CD4-positive, CD25-positive, alpha-beta regulatory T cell (primary cell): ENCODE measurements at regions not wholly inside any gene's neighbourhood (a gene's known extent, or its start where the extent isn't known, plus 50 kb on each side); places are given as distances from the start of the nearest gene placed in this dataset.

Experiments used
- ATAC-seq, 2 donors: fragments of 150-1000 bp; cut with Tn5 transposase; one replicate each; pipeline ENCODE4 v1.10.0; 2021; ENCODE audit warnings: low read depth in 2 of 2, moderate number of reproducible peaks in 2 of 2, moderate library complexity in 1 of 2
- DNase-seq, 3 donors: peaks; one replicate each; pipeline versions ENCODE4 v3.0.0 to v3.0.0-alpha.2; 2012 to 2022; ENCODE audit warnings: mixed read lengths in 1 of 3
- H3K27ac ChIP-seq: one replicate; pipeline ENCODE4 v1.7.0; 2013; ENCODE audit warnings: mild to moderate bottlenecking, low read length; ENCODE audit not compliant: insufficient read depth, poor library complexity, severe bottlenecking
- H3K27me3 ChIP-seq: one replicate; pipeline ENCODE4 v1.7.0; 2013; ENCODE audit warnings: low read length; ENCODE audit not compliant: control insufficient read depth, insufficient read depth
- H3K36me3 ChIP-seq: one replicate; pipeline ENCODE4 v1.7.0; 2013; ENCODE audit warnings: mild to moderate bottlenecking, low read length, moderate library complexity; ENCODE audit not compliant: control insufficient read depth, insufficient read depth
- H3K4me1 ChIP-seq: 2 replicates; pipeline ENCODE4 v1.7.0; 2013; ENCODE audit warnings: mild to moderate bottlenecking, low read length; ENCODE audit not compliant: insufficient read depth, control insufficient read depth, poor library complexity, severe bottlenecking
- H3K4me3 ChIP-seq: one replicate; pipeline ENCODE4 v1.7.0; 2013; ENCODE audit warnings: low read depth, mild to moderate bottlenecking, low read length, moderate library complexity
- H3K9me3 ChIP-seq, 2 experiments: 1 replicate in 1 of 2; 2 replicates in 1 of 2; pipeline ENCODE4 v1.7.0; 2013; ENCODE audit warnings: low read length in 2 of 2, mild to moderate bottlenecking in 1 of 2, moderate library complexity in 1 of 2; ENCODE audit not compliant: control insufficient read depth in 2 of 2
- H3K27ac Mint-ChIP-seq, 3 donors: one replicate each; pipeline ENCODE4 v1.8.0; 2020 to 2022; ENCODE audit warnings: mild to moderate bottlenecking in 3 of 3, mixed read lengths in 3 of 3, moderate library complexity in 2 of 3
- H3K27me3 Mint-ChIP-seq: one replicate; pipeline ENCODE4 v1.8.0; 2022; ENCODE audit warnings: mild to moderate bottlenecking, mixed read lengths
- H3K36me3 Mint-ChIP-seq: one replicate; pipeline ENCODE4 v1.8.0; 2020; ENCODE audit warnings: mixed read lengths
- H3K4me1 Mint-ChIP-seq, 4 donors: one replicate each; pipeline ENCODE4 v1.8.0; 2020 to 2022; ENCODE audit warnings: mixed read lengths in 4 of 4, mild to moderate bottlenecking in 1 of 4
- H3K4me3 Mint-ChIP-seq, 4 donors: one replicate each; pipeline ENCODE4 v1.8.0; 2020 to 2022; ENCODE audit warnings: mild to moderate bottlenecking in 4 of 4, mixed read lengths in 4 of 4, moderate library complexity in 3 of 4
- H3K9me3 Mint-ChIP-seq, 7 donors: one replicate each; pipeline ENCODE4 v1.8.0; 2020 to 2022; ENCODE audit warnings: mixed read lengths in 7 of 7, mild to moderate bottlenecking in 3 of 7, moderate library complexity in 2 of 7

DNA sequence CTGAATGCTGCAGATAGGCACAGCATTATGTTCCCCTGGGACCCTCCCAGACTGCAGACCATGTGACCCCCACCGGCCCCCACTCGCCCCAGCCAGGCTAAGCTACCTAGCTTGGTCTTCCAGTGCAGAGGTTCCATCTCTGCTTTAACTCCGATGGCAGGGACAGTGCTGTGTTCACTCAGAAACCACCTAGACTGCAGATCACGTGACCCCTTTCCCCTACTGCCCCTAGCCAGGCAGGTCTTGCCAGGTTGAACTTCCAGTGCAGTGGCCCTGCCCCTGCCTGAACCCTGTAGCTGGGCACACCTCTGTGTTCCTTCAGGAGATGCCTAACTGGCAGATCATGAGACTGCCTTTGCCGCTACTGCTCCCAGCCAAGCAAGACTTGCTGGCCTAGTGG, 1116.2 kb downstream of the FLRT2 start:
- H3K27me3 Mint-ChIP-seq, result no peaks in the 10 kb centered on the region
- Histone ChIP-seq H3K36me3 (no peaks in the 10 kb centered on the region), H3K4me1 (no peaks in the 10 kb centered on the region), H3K4me3 (no peak overlapping the region), H3K27me3 (no peaks in the 10 kb centered on the region), H3K9me3 (no peaks in the 10 kb centered on the region), H3K27ac (no peak overlapping the region)
- H3K9me3 Mint-ChIP-seq, result peaks cover 2 to 12% (median 8%) of the 10 kb centered on the region in 7 donors
- no peak overlapping the region for H3K27ac Mint-ChIP-seq
- H3K4me3 Mint-ChIP-seq, result no peak overlapping the region
- ATAC-seq, result no peak
- no peaks in the 10 kb centered on the region for H3K4me1 Mint-ChIP-seq
- no peak for DNase-seq
- no peaks in the 10 kb centered on the region for H3K36me3 Mint-ChIP-seq

DNA sequence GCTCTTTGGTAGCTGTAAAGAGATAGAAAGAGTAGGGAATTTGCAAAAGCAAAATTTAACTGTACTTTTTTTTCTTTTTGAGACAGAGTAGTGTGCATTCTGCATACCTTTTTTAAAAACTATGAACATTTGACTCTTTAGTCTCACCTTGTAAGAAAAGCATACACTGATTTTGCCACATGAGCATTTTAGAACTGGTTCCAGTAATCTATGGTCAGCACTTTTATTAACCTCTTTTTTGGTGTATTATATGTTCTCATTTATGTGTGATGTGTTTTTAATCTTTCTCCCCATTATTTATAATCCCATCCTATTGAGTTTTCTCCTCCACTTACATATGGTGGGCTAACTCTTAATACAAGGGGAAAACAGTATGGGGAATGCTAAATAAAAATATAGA, 1111.4 kb downstream of the FLRT2 start:
- Mint-ChIP-seq H3K9me3 (peaks cover 0 to 10% (median 3%) of the 10 kb centered on the region in 7 donors), H3K4me1 (no peaks in the 10 kb centered on the region), H3K4me3 (no peak overlapping the region), H3K27ac (no peak overlapping the region), H3K27me3 (no peaks in the 10 kb centered on the region), H3K36me3 (no peaks in the 10 kb centered on the region)
- Histone ChIP-seq H3K36me3 (no peaks in the 10 kb centered on the region), H3K27me3 (no peaks in the 10 kb centered on the region), H3K4me3 (no peak overlapping the region), H3K9me3 (no peaks in the 10 kb centered on the region), H3K4me1 (no peaks in the 10 kb centered on the region), H3K27ac (no peak overlapping the region)
- ATAC-seq (no peak), DNase-seq (no peak)

DNA sequence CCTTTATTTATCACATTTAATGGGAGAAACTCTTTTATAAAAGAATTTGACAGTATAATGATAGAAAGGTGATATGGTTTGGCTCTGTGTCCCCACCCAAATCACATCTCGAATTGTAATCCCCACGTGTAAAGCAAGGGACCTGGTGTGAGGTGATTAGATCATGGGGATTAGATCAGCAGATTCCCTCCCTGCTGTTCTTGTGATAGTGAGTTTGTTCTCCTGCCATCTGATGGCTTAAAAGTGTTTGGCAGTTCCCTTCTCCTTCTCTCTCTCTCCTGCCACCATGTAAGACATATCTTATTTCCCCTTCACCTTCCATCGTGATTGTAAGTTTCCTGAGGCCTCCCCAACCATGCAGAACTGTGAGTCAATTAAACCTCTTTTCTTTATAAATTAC, 1110.3 kb downstream of the FLRT2 start:
- Mint-ChIP-seq H3K4me1 (no peaks in the 10 kb centered on the region), H3K9me3 (peaks cover 0 to 13% (median 2%) of the 10 kb centered on the region in 7 donors), H3K4me3 (no peak overlapping the region), H3K27ac (no peak overlapping the region), H3K36me3 (no peaks in the 10 kb centered on the region), H3K27me3 (no peaks in the 10 kb centered on the region)
- Histone ChIP-seq H3K36me3 (no peaks in the 10 kb centered on the region), H3K4me1 (no peaks in the 10 kb centered on the region), H3K9me3 (no peaks in the 10 kb centered on the region), H3K27me3 (no peaks in the 10 kb centered on the region), H3K27ac (no peak overlapping the region), H3K4me3 (no peak overlapping the region)
- ATAC-seq, result no peak
- no peak for DNase-seq

DNA sequence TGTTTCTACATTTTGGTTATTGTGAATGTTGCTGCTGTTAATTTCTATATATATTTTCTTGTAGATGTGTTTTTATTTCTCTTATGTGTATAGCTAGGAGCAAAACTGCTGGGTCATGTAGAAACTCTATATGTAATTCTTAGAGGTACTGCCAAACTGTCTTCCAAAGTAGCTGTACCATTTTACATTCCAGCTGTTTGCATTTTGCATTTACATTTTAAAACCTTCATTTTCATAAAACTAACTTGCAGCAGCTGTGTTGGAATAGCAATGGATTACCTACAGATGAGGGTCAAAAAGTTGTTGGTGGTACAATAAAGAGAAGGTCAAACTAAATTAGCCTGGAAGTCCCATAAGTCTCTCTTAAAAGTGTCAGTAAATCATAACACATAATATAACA, 1109.7 kb downstream of the FLRT2 start:
- Mint-ChIP-seq H3K4me3 (no peak overlapping the region), H3K4me1 (no peaks in the 10 kb centered on the region), H3K27me3 (no peaks in the 10 kb centered on the region), H3K36me3 (no peaks in the 10 kb centered on the region), H3K9me3 (peaks cover 0 to 10% (median 1%) of the 10 kb centered on the region in 7 donors), H3K27ac (no peak overlapping the region)
- no peak overlapping the region for H3K27ac ChIP-seq
- H3K4me1 ChIP-seq, result no peaks in the 10 kb centered on the region
- H3K27me3 ChIP-seq, result no peaks in the 10 kb centered on the region
- H3K4me3 ChIP-seq, result no peak overlapping the region
- ATAC-seq (no peak), DNase-seq (no peak)
- H3K36me3 ChIP-seq, result no peaks in the 10 kb centered on the region
- H3K9me3 ChIP-seq, result no peaks in the 10 kb centered on the region

DNA sequence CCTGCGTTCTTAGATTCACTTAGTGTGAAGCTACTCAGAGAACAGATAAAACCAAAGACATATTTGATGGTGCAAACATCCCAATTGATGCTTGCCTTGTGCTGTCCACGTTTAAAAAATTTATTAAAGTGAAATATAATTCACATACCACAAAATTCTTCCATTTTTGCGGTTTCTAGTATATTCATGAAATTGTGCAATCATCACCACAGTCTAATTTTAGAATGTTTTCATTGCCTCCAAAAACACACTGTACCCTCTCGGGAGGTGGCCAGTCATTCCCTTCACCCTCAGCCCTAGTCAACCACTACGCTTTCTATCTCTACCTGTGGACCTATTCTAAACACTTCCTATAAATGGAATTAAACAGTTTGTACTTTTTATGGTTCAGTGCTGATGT, 1109.2 kb downstream of the FLRT2 start:
- H3K27me3 Mint-ChIP-seq, result no peaks in the 10 kb centered on the region
- no peaks in the 10 kb centered on the region for H3K9me3 ChIP-seq
- no peak overlapping the region for H3K4me3 ChIP-seq
- no peaks in the 10 kb centered on the region for H3K36me3 Mint-ChIP-seq
- no peaks in the 10 kb centered on the region for H3K27me3 ChIP-seq
- no peak overlapping the region for H3K4me3 Mint-ChIP-seq
- DNase-seq (no peak), ATAC-seq (no peak)
- no peaks in the 10 kb centered on the region for H3K36me3 ChIP-seq
- H3K27ac Mint-ChIP-seq, result no peak overlapping the region
- H3K4me1 ChIP-seq, result no peaks in the 10 kb centered on the region
- no peak overlapping the region for H3K27ac ChIP-seq
- H3K4me1 Mint-ChIP-seq, result no peaks in the 10 kb centered on the region
- peaks cover 0 to 9% (median 1%) of the 10 kb centered on the region in 7 donors for H3K9me3 Mint-ChIP-seq

DNA sequence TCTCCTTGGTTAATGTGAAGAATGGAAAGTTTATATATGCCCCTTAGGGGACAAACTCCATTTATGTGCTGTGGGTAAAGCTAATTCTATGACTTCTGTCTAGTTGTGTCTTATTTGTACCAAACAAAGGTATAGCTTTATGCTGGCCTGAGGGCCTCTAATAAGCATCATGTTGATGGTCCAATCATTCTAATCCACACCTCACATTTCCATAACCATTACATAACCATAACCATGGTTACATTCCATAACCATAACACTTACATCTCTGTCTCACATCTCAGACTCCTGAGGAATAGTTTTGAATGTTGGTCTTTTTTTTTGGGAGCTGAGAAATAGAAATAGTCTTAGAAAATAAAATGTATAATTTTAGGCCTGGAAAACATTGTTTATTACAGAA, 1097.1 kb downstream of the FLRT2 start:
- H3K4me3 ChIP-seq, result no peak overlapping the region
- no peaks in the 10 kb centered on the region for H3K4me1 Mint-ChIP-seq
- no peak overlapping the region for H3K27ac ChIP-seq
- ATAC-seq (no peak), DNase-seq (no peak)
- no peaks in the 10 kb centered on the region for H3K36me3 Mint-ChIP-seq
- peaks cover 0 to 10% of the 10 kb centered on the region in 2 experiments for H3K9me3 ChIP-seq
- H3K4me3 Mint-ChIP-seq, result no peak overlapping the region
- H3K27ac Mint-ChIP-seq, result no peak overlapping the region
- H3K27me3 ChIP-seq, result no peaks in the 10 kb centered on the region
- H3K4me1 ChIP-seq, result no peaks in the 10 kb centered on the region
- no peaks in the 10 kb centered on the region for H3K27me3 Mint-ChIP-seq
- H3K36me3 ChIP-seq, result no peaks in the 10 kb centered on the region
- H3K9me3 Mint-ChIP-seq, result peaks cover 4 to 30% (median 6%) of the 10 kb centered on the region in 7 donors

DNA sequence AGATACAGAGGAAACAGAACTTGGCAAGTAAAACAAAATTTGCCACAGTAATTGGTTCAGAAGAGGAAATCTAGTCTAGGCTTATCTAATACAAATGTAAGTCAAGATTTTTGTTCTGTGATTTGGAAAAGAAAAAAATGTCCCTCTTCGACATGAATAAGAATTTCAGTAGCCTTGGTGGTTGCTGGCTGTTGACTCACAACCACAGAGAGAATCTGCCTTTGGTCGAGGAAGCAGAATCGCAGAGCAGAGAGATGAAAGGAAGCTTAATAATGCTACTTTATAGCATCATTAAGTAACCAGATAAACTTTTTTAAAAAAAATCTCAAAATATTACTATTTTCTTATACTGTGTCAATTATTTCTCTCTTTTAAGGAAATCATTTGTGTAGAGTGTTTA, 1096.6 kb downstream of the FLRT2 start:
- no peaks in the 10 kb centered on the region for H3K36me3 ChIP-seq
- Mint-ChIP-seq H3K27ac (no peak overlapping the region), H3K4me3 (no peak overlapping the region), H3K36me3 (no peaks in the 10 kb centered on the region), H3K4me1 (no peaks in the 10 kb centered on the region), H3K9me3 (peaks cover 5 to 34% (median 7%) of the 10 kb centered on the region in 7 donors), H3K27me3 (no peaks in the 10 kb centered on the region)
- H3K9me3 ChIP-seq, result peaks cover 0 to 10% of the 10 kb centered on the region in 2 experiments
- H3K27me3 ChIP-seq, result no peaks in the 10 kb centered on the region
- no peaks in the 10 kb centered on the region for H3K4me1 ChIP-seq
- ATAC-seq, result no peak
- no peak for DNase-seq
- no peak overlapping the region for H3K4me3 ChIP-seq
- no peak overlapping the region for H3K27ac ChIP-seq

DNA sequence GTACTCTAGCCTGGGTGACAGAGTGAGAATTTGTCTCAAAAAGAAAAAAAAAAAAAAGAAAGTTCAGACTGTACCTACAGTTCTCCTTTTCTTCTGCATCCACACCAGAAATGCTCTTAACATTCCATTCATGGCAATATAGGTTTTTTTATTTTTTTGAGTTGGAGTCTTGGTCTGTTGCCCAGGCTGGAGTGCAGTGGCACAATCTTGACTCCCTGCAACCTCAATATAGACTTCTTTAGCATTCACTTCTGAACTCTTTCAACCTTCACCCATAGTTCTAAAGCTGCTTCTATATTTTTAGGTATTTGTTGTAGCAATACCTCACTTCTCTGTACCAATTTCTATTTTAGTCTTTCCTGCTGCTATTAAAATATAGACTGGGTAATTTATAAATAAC, 1095.7 kb downstream of the FLRT2 start:
- Histone ChIP-seq H3K4me1 (no peaks in the 10 kb centered on the region), H3K9me3 (peaks cover 0 to 10% of the 10 kb centered on the region in 2 experiments), H3K27me3 (no peaks in the 10 kb centered on the region), H3K36me3 (no peaks in the 10 kb centered on the region), H3K4me3 (no peak overlapping the region), H3K27ac (no peak overlapping the region)
- Mint-ChIP-seq H3K27ac (no peak overlapping the region), H3K27me3 (no peaks in the 10 kb centered on the region), H3K36me3 (no peaks in the 10 kb centered on the region), H3K4me1 (no peaks in the 10 kb centered on the region), H3K9me3 (peaks cover 5 to 33% (median 7%) of the 10 kb centered on the region in 7 donors), H3K4me3 (no peak overlapping the region)
- no peak for ATAC-seq
- no peak for DNase-seq
